K562 (cell line): ENCODE measurements at regions not wholly inside any gene's neighbourhood (a gene's known extent, or its start where the extent isn't known, plus 50 kb on each side); places are given as distances from the start of the nearest gene placed in this dataset.

Experiments used
- EP300 ChIP-seq: IDR thresholded peaks from 2 replicates; pipeline ENCODE4 v1.6.1; 2012; ENCODE audit warnings: low read length, improper control_type of control experiment
- FOSL1 ChIP-seq: fragments of 200-800 bp; sonication (Bioruptor generic); conservative IDR thresholded peaks from 2 replicates; pipeline ENCODE4 v1.6.1; 2016; ENCODE audit warnings: missing genetic modification characterization, missing compliant biosample characterization
- JUN ChIP-seq, 2 experiments: sonication (generic) in 1 of 2; formaldehyde crosslinking in 1 of 2; IDR thresholded peaks; 2 replicates each; pipeline versions ENCODE4 v1.6.1 to v1.8.0; 2012 to 2022; ENCODE audit warnings: borderline replicate concordance in 2 of 2, mild to moderate bottlenecking in 2 of 2, improper control_type of control experiment in 1 of 2, low read depth in 1 of 2, low read length in 1 of 2, missing genetic modification reagents in 1 of 2
- NCOA2 ChIP-seq, 2 experiments: fragments of 450-650 bp; IDR thresholded peaks; 2 replicates each; pipeline ENCODE4 v1.6.1; 2018; ENCODE audit warnings: mild to moderate bottlenecking in 2 of 2, moderate library complexity in 1 of 2; ENCODE audit not compliant: partially characterized antibody in 2 of 2
- NR2C2 ChIP-seq, 2 experiments: fragments of 200-800 bp in 1 of 2; sonication (Bioruptor generic) in 1 of 2; sonication (generic) in 1 of 2; formaldehyde crosslinking in 1 of 2; IDR thresholded peaks; 2 replicates each; pipeline versions ENCODE4 v1.6.1 to v1.8.0; 2016 to 2022; ENCODE audit warnings: mild to moderate bottlenecking in 1 of 2, missing compliant biosample characterization in 1 of 2, missing genetic modification characterization in 1 of 2, missing genetic modification reagents in 1 of 2
- POLR2A ChIP-seq: fragments of 450-650 bp; conservative IDR thresholded peaks from 2 replicates; pipeline ENCODE4 v1.6.1; 2016
- SRF ChIP-seq, 2 experiments: fragments of 250-450, 450-650 bp in 1 of 2; sonication (Bioruptor Pico) in 1 of 2; sonication (generic) in 1 of 2; formaldehyde crosslinking; IDR thresholded peaks; 2 replicates each; pipeline versions ENCODE4 v1.5.0 to v1.5.1; 2020 to 2022; ENCODE audit warnings: mild to moderate bottlenecking in 1 of 2, missing genetic modification reagents in 1 of 2
- TARDBP ChIP-seq: fragments of 450-650 bp; IDR thresholded peaks from 2 replicates; pipeline ENCODE4 v1.6.1; 2016
- TF ChIP-seq, protein P1 (sequence below): sonication (generic); formaldehyde crosslinking; IDR thresholded peaks from 2 replicates; pipeline ENCODE4 v1.5.0; 2020; ENCODE audit warnings: missing genetic modification reagents
- TF ChIP-seq, protein P2 (sequence below), 3 experiments: IDR thresholded peaks in 2 of 3; conservative IDR thresholded peaks in 1 of 3; 2 replicates each; pipeline ENCODE4 v1.5.1; 2011 to 2012; ENCODE audit warnings: low read length in 3 of 3, mild to moderate bottlenecking in 3 of 3, control low read depth in 2 of 3, improper control_type of control experiment in 1 of 3, inconsistent platforms in 1 of 3, low read depth in 1 of 3, mixed read lengths in 1 of 3, moderate library complexity in 1 of 3; ENCODE audit not compliant: insufficient read depth in 2 of 3
- TF ChIP-seq, protein P3 (sequence below), 2 experiments: IDR thresholded peaks; 2 replicates each; pipeline ENCODE4 v1.6.1; 2012; ENCODE audit warnings: improper control_type of control experiment in 2 of 2, low read depth in 2 of 2, low read length in 2 of 2, borderline replicate concordance in 1 of 2

DNA sequence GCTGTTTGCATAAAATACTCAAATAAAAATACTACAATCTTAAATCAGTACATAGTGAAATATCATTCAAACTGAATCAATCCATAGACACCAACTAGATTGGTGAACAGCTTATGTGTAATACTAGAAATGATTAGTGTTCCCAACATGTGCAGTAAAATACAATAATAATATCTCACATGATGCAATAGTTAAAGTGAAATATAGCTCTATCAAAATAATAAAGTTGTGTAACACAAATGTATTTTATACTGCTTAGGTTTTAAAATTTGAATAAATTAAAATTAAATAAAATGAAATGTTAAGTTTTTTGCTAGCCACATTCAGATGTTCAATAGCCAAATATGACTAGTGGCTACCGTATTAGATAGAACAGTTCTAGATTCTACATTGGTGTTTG is 714.1 kb downstream of the ZNF385D start:
- no peak for TF ChIP-seq SRF (CRISPR knock-in tag; IDR thresholded peaks at IDR 0.05)
- TF ChIP-seq POLR2A: no peak
- no peak for TF ChIP-seq TARDBP
- TF ChIP-seq, protein P1, sequence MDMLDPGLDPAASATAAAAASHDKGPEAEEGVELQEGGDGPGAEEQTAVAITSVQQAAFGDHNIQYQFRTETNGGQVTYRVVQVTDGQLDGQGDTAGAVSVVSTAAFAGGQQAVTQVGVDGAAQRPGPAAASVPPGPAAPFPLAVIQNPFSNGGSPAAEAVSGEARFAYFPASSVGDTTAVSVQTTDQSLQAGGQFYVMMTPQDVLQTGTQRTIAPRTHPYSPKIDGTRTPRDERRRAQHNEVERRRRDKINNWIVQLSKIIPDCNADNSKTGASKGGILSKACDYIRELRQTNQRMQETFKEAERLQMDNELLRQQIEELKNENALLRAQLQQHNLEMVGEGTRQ (CRISPR knock-in tag): no peak
- no peak for TF ChIP-seq JUN (IDR thresholded peaks at IDR 0.05; ENCODE audit: borderline replicate concordance, low read depth, low read length)
- no peak for TF ChIP-seq JUN (CRISPR knock-in tag; IDR thresholded peaks at IDR 0.05; ENCODE audit: borderline replicate concordance)
- TF ChIP-seq NCOA2 (IDR thresholded peaks at IDR 0.05; ENCODE audit: partially characterized antibody in 2 of 2): no peak
- TF ChIP-seq, protein P2, sequence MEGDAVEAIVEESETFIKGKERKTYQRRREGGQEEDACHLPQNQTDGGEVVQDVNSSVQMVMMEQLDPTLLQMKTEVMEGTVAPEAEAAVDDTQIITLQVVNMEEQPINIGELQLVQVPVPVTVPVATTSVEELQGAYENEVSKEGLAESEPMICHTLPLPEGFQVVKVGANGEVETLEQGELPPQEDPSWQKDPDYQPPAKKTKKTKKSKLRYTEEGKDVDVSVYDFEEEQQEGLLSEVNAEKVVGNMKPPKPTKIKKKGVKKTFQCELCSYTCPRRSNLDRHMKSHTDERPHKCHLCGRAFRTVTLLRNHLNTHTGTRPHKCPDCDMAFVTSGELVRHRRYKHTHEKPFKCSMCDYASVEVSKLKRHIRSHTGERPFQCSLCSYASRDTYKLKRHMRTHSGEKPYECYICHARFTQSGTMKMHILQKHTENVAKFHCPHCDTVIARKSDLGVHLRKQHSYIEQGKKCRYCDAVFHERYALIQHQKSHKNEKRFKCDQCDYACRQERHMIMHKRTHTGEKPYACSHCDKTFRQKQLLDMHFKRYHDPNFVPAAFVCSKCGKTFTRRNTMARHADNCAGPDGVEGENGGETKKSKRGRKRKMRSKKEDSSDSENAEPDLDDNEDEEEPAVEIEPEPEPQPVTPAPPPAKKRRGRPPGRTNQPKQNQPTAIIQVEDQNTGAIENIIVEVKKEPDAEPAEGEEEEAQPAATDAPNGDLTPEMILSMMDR (IDR thresholded peaks at IDR 0.05 in 2 of 3, conservative IDR thresholded peaks at IDR 0.05 in 1 of 3; ENCODE audit: insufficient read depth in 2 of 3, low read depth in 1 of 3, low read length in 3 of 3): no peak
- no peak for TF ChIP-seq FOSL1
- no peak for TF ChIP-seq NR2C2 (CRISPR knock-in tag; IDR thresholded peaks at IDR 0.05)
- no peak for TF ChIP-seq NR2C2 (tag; IDR thresholded peaks at IDR 0.05)
- TF ChIP-seq, protein P3, sequence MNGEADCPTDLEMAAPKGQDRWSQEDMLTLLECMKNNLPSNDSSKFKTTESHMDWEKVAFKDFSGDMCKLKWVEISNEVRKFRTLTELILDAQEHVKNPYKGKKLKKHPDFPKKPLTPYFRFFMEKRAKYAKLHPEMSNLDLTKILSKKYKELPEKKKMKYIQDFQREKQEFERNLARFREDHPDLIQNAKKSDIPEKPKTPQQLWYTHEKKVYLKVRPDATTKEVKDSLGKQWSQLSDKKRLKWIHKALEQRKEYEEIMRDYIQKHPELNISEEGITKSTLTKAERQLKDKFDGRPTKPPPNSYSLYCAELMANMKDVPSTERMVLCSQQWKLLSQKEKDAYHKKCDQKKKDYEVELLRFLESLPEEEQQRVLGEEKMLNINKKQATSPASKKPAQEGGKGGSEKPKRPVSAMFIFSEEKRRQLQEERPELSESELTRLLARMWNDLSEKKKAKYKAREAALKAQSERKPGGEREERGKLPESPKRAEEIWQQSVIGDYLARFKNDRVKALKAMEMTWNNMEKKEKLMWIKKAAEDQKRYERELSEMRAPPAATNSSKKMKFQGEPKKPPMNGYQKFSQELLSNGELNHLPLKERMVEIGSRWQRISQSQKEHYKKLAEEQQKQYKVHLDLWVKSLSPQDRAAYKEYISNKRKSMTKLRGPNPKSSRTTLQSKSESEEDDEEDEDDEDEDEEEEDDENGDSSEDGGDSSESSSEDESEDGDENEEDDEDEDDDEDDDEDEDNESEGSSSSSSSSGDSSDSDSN (IDR thresholded peaks at IDR 0.05; ENCODE audit: borderline replicate concordance in 1 of 2, low read depth in 2 of 2, low read length in 2 of 2): no peak
- TF ChIP-seq EP300: no peak
